Spleen (tissue), 11 donors: ENCODE measurements at regions not wholly inside any gene's neighbourhood (a gene's known extent, or its start where the extent isn't known, plus 50 kb on each side); places are given as distances from the start of the nearest gene placed in this dataset.

Experiments used
- DNase-seq: peaks from one replicate; pipeline ENCODE4 v3.0.0-alpha.2; 2020
- H3K27ac ChIP-seq, 8 donors: fragments of 200-600 bp; sonication (generic) in 7 of 8; 1 replicate in 4 of 8; 2 replicates in 4 of 8; pipeline versions ENCODE4 v1.5.0 to v1.8.0; 2016 to 2021; ENCODE audit warnings: inconsistent platforms in 4 of 8, mild to moderate bottlenecking in 4 of 8, moderate library complexity in 1 of 8
- H3K27me3 ChIP-seq, 7 donors: fragments of 200-600 bp; sonication (generic) in 6 of 7; replicated peaks in 1 of 7; 1 replicate in 4 of 7; 2 replicates in 3 of 7; pipeline versions ENCODE4 v1.5.0 to v1.8.0; 2016 to 2021; ENCODE audit warnings: inconsistent platforms in 3 of 7, mild to moderate bottlenecking in 1 of 7
- H3K36me3 ChIP-seq, 6 donors: fragments of 200-600 bp; sonication (generic) in 5 of 6; 1 replicate in 4 of 6; 2 replicates in 2 of 6; pipeline versions ENCODE4 v1.5.0 to v1.8.0; 2016 to 2021; ENCODE audit warnings: inconsistent platforms in 2 of 6
- H3K4me1 ChIP-seq, 6 donors: fragments of 200-600 bp; sonication (generic) in 5 of 6; 1 replicate in 3 of 6; 2 replicates in 3 of 6; pipeline versions ENCODE4 v1.5.0 to v1.8.0; 2016 to 2021; ENCODE audit warnings: inconsistent platforms in 3 of 6
- H3K4me3 ChIP-seq, 8 donors: fragments of 200-600 bp; sonication (generic) in 7 of 8; 1 replicate in 4 of 8; 2 replicates in 4 of 8; pipeline versions ENCODE4 v1.5.0 to v1.8.0; 2016 to 2021; ENCODE audit warnings: inconsistent platforms in 4 of 8, mild to moderate bottlenecking in 4 of 8, moderate library complexity in 2 of 8
- H3K9me3 ChIP-seq, 8 donors: fragments of 200-600 bp; sonication (generic) in 7 of 8; 1 replicate in 4 of 8; 2 replicates in 4 of 8; pipeline versions ENCODE4 v1.5.0 to v1.8.0; 2016 to 2021; ENCODE audit warnings: inconsistent platforms in 4 of 8
- POLR2A ChIP-seq, 3 donors: fragments of 450-650 bp; IDR thresholded peaks; one replicate each; pipeline ENCODE4 v1.5.1; 2017; ENCODE audit warnings: antibody characterized with exemption in 3 of 3, mild to moderate bottlenecking in 1 of 3
- POLR2AphosphoS5 ChIP-seq, 3 donors: sonication (generic); formaldehyde crosslinking; IDR thresholded peaks; one replicate each; pipeline ENCODE4 v1.5.1; 2017; ENCODE audit warnings: antibody characterized with exemption in 3 of 3
- WGBS, 5 donors: extraction: QIAGEN DNeasy Blood & Tissue Kit in 3 of 5; methylation state at CpG; one replicate each; pipeline versions ENCODE4 v1.1.5 to v1.1.7; 2013 to 2018; 5-methylcytosine and 5-hydroxymethylcytosine counted together
- intact Hi-C: fragments of 100-400 bp; cut with DNase I; formaldehyde crosslinking; loops from one replicate; pipeline ENCODE4 v1.15.0; 2023; ENCODE audit warnings: low total_unique reads
- TF ChIP-seq, protein P1 (sequence below), 11 experiments: fragments of 200-600 bp in 7 of 11; fragments of 450-650 bp in 4 of 11; sonication (generic) in 4 of 11; IDR thresholded peaks in 8 of 11; conservative IDR thresholded peaks in 3 of 11; 1 replicate in 7 of 11; 2 replicates in 4 of 11; pipeline versions ENCODE4 v1.4.0 to v1.8.0; 2016 to 2021; ENCODE audit warnings: antibody characterized with exemption in 11 of 11, inconsistent platforms in 4 of 11, mild to moderate bottlenecking in 1 of 11
- donor health status: healthy with polysubstance abuse.
- donor health status: DM: no; HTN: no; CAD: no; lungs with moderate emphysema.
- donor health status: DM: no; HTN: no; CAD: no.
- donor health status: Bipolar disorder and iron deficiency.
- donor health status: healthy.
- donor health status: DM: no; HTN: no; CAD: no.
- donor health status: DM: yes; HTN: yes; CAD: no.

DNA sequence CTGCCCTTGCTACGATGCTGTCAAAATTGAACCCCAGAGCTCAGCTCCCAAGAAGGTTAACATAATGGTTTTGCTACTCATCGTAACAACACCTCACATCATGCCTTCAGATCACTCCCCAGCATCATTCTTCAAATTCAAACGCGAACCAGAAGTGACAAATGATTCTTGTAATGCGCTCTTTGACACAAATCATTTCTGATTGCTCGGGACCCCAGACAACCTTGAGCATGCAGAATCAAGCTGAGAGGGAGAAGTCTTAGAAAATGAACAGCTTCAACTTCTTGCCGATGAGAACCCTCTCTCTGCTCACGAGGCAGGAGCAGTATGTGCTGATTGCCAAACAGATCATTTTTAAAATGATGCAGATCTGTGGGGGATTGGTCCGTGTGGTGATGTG lies 241.0 kb upstream of the ASIC2 start:
- 72 to 85% (median 76%) methylated on average over 9 of the region's 9 CpGs for WGBS, 5 donors
- no peaks in the 10 kb centered on the region for H3K36me3 ChIP-seq
- peaks cover 0 to 28% (median 0%) of the 10 kb centered on the region in 7 donors for H3K27me3 ChIP-seq
- no peaks in the 10 kb centered on the region for H3K4me1 ChIP-seq
- TF ChIP-seq POLR2AphosphoS5 (IDR thresholded peaks at IDR 0.05) (no peak), POLR2A (IDR thresholded peaks at IDR 0.05) (no peak)
- TF ChIP-seq, protein P1, sequence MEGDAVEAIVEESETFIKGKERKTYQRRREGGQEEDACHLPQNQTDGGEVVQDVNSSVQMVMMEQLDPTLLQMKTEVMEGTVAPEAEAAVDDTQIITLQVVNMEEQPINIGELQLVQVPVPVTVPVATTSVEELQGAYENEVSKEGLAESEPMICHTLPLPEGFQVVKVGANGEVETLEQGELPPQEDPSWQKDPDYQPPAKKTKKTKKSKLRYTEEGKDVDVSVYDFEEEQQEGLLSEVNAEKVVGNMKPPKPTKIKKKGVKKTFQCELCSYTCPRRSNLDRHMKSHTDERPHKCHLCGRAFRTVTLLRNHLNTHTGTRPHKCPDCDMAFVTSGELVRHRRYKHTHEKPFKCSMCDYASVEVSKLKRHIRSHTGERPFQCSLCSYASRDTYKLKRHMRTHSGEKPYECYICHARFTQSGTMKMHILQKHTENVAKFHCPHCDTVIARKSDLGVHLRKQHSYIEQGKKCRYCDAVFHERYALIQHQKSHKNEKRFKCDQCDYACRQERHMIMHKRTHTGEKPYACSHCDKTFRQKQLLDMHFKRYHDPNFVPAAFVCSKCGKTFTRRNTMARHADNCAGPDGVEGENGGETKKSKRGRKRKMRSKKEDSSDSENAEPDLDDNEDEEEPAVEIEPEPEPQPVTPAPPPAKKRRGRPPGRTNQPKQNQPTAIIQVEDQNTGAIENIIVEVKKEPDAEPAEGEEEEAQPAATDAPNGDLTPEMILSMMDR (IDR thresholded peaks at IDR 0.05 in 8 of 11, conservative IDR thresholded peaks at IDR 0.05 in 3 of 11) = no peak
- no peaks in the 10 kb centered on the region for H3K9me3 ChIP-seq
- no peak for DNase-seq
- no peak overlapping the region for H3K27ac ChIP-seq
- intact Hi-C loops = no loop called here
- no peak overlapping the region for H3K4me3 ChIP-seq

DNA sequence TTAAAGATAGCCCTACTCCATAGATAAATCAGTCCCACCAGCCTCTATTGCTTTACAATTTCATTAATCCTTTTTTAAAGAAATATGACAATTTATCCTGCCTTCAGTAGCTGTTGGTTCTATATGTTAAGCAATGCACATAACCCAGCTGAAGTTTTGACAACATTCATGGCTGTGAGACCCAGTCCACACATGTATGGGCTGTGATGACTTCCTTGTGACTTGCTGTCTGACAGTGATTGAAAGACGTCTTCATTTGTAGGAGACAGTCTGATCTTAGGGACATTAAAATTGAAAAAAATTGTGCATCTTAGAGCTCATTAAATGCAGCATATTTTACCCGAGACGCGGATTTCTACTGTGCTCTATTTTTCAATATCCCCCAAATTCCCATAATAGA lies 252.0 kb upstream of the ASIC2 start:
- Histone ChIP-seq H3K4me3 (no peak overlapping the region), H3K27me3 (peaks cover 0 to 38% (median 0%) of the 10 kb centered on the region in 7 donors), H3K4me1 (no peaks in the 10 kb centered on the region), H3K36me3 (no peaks in the 10 kb centered on the region), H3K9me3 (peaks cover 0 to 1% (median 0%) of the 10 kb centered on the region in 8 donors), H3K27ac (no peak overlapping the region)
- intact Hi-C loops = no loop called here
- TF ChIP-seq, protein P1 (IDR thresholded peaks at IDR 0.05 in 8 of 11, conservative IDR thresholded peaks at IDR 0.05 in 3 of 11) = no peak
- TF ChIP-seq POLR2AphosphoS5 (IDR thresholded peaks at IDR 0.05) = no peak
- TF ChIP-seq POLR2A (IDR thresholded peaks at IDR 0.05) = no peak
- DNase-seq = no peak
- 89 to 93% (median 90%) methylated on average over 4 of the region's 4 CpGs for WGBS, 5 donors

DNA sequence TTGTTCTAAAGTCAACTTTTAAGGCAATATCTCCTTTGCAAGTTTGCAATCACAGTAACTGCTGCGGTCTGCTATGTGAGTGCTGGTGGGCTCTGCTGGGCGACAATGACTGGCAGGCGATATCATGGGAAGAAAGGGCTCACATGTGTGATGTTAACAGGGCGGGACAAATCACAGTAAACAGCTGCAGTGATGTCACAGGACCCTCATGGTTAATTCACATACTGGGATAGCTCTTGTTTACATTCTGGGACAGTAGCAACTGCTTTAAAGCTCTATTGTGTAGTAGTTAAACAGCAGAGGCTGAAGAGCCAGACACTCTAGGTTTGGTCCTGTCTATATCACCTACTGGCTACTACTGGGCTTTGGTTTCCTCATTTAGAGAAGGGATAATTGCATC lies 257.2 kb upstream of the ASIC2 start:
- Histone ChIP-seq H3K4me3 (no peak overlapping the region), H3K4me1 (no peaks in the 10 kb centered on the region), H3K27me3 (peaks cover 0 to 52% (median 0%) of the 10 kb centered on the region in 7 donors), H3K27ac (no peak overlapping the region), H3K36me3 (no peaks in the 10 kb centered on the region), H3K9me3 (no peaks in the 10 kb centered on the region)
- TF ChIP-seq, protein P1 (IDR thresholded peaks at IDR 0.05 in 8 of 11, conservative IDR thresholded peaks at IDR 0.05 in 3 of 11) = no peak
- TF ChIP-seq POLR2AphosphoS5 (IDR thresholded peaks at IDR 0.05) (no peak), POLR2A (IDR thresholded peaks at IDR 0.05) (no peak)
- intact Hi-C loops = no loop called here
- WGBS, 5 donors = 76 to 87% (median 81%) methylated on average over 4 of the region's 4 CpGs
- DNase-seq = no peak

DNA sequence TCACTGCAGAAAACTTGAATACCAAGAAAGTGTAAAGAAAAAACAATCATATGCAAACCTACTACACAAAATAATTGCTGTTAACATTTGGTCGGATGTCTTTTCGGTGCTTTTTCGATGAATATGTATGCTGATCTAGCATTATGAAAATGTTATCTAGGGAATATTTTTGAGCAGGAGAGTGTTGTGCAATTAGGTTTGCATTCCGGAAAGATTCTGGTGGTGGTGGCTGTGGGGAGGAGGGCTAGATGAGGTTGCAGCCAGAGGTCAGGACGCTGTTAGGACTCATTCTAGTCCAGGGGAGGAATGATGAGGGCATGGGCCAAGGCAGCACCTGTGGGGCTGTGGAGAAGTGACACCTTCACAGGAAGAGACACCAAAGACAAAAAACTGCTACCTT lies 258.0 kb upstream of the ASIC2 start:
- Histone ChIP-seq H3K36me3 (no peaks in the 10 kb centered on the region), H3K27ac (no peak overlapping the region), H3K9me3 (no peaks in the 10 kb centered on the region), H3K27me3 (peaks cover 0 to 52% (median 0%) of the 10 kb centered on the region in 7 donors), H3K4me3 (no peak overlapping the region), H3K4me1 (no peaks in the 10 kb centered on the region)
- TF ChIP-seq POLR2AphosphoS5 (IDR thresholded peaks at IDR 0.05) (no peak), POLR2A (IDR thresholded peaks at IDR 0.05) (no peak)
- TF ChIP-seq, protein P1 (IDR thresholded peaks at IDR 0.05 in 8 of 11, conservative IDR thresholded peaks at IDR 0.05 in 3 of 11) = no peak
- no peak for DNase-seq
- 84 to 91% (median 86%) methylated on average over 5 of the region's 5 CpGs for WGBS, 5 donors
- intact Hi-C loops = no loop called here
